GM12864 (cell line): ENCODE measurements at regions not wholly inside any gene's neighbourhood (a gene's known extent, or its start where the extent isn't known, plus 50 kb on each side); places are given as distances from the start of the nearest gene placed in this dataset.

Experiments used
- DNase-seq: peaks from one replicate; pipeline ENCODE4 v3.0.0-alpha.2; 2011; ENCODE audit warnings: low read depth
- H3K4me3 ChIP-seq: 2 replicates; pipeline ENCODE4 v1.5.1; 2011; ENCODE audit warnings: mild to moderate bottlenecking, low read depth, low read length, control low read depth
- TF ChIP-seq, protein P1 (sequence below): IDR thresholded peaks from 2 replicates; pipeline ENCODE4 v1.5.1; 2011; ENCODE audit warnings: low read depth, mild to moderate bottlenecking, moderate library complexity, low read length, control low read depth, inconsistent platforms; ENCODE audit errors: missing control alignments

GRCh38 chr17:71830866-71831265 lies 290.0 kb upstream of the SOX9 start:
- TF ChIP-seq, protein P1, sequence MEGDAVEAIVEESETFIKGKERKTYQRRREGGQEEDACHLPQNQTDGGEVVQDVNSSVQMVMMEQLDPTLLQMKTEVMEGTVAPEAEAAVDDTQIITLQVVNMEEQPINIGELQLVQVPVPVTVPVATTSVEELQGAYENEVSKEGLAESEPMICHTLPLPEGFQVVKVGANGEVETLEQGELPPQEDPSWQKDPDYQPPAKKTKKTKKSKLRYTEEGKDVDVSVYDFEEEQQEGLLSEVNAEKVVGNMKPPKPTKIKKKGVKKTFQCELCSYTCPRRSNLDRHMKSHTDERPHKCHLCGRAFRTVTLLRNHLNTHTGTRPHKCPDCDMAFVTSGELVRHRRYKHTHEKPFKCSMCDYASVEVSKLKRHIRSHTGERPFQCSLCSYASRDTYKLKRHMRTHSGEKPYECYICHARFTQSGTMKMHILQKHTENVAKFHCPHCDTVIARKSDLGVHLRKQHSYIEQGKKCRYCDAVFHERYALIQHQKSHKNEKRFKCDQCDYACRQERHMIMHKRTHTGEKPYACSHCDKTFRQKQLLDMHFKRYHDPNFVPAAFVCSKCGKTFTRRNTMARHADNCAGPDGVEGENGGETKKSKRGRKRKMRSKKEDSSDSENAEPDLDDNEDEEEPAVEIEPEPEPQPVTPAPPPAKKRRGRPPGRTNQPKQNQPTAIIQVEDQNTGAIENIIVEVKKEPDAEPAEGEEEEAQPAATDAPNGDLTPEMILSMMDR: no peak
- no peak for DNase-seq
- H3K4me3 ChIP-seq: no peak overlapping the region

DNA sequence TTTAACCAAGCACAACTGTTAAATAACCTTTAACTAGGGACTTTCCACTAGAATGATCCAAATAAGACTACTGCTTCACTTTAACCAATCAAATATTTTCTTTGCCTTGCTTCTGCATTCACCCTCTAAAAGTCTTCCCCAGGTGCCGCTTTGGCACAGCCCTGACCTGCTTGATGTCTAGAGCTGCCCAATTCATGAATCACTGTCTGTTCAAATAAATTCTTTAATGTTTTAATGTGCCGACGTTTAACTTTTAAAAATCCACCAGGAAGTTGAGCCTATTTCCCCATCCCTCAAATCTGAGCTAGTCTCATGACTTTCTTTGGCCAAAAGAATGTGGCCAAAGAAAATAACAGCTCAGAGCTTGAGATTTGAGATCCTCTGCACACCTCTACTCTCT lies 277.8 kb upstream of the SOX9 start:
- TF ChIP-seq, protein P1: no peak
- no peak for DNase-seq
- H3K4me3 ChIP-seq: no peak overlapping the region

GRCh38 chr17:71845337-71845736 lies 275.5 kb upstream of the SOX9 start:
- H3K4me3 ChIP-seq: no peak overlapping the region
- no peak for DNase-seq
- TF ChIP-seq, protein P1: no peak

DNA sequence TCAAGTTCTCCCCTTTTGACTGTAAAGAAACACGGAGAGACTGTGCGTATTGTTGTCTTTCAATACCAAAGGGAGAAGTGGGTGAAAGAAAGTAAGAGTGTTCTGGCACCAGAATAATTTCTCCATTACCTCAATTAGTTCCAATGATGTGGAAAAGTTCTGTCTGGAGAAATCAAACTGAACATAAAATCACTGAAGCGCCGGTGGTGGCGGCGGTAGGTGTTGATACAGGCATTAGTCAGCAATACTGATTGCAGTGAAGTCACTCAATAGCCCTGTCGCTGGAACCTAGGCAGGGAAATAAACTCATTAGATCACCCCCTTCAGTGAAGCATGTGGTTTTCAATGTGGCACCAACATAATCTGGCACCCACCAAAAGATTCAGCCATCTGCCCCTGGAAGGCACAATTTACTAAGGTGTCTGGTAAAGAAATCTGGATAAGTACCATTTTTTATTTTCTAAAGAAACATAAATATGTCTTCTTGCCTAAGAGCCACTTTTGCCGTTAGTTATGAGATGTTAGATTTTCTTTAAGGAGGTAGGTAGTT lies 274.2 kb upstream of the SOX9 start:
- no peak overlapping the region for H3K4me3 ChIP-seq
- TF ChIP-seq, protein P1: no peak
- DNase-seq: no peak

DNA sequence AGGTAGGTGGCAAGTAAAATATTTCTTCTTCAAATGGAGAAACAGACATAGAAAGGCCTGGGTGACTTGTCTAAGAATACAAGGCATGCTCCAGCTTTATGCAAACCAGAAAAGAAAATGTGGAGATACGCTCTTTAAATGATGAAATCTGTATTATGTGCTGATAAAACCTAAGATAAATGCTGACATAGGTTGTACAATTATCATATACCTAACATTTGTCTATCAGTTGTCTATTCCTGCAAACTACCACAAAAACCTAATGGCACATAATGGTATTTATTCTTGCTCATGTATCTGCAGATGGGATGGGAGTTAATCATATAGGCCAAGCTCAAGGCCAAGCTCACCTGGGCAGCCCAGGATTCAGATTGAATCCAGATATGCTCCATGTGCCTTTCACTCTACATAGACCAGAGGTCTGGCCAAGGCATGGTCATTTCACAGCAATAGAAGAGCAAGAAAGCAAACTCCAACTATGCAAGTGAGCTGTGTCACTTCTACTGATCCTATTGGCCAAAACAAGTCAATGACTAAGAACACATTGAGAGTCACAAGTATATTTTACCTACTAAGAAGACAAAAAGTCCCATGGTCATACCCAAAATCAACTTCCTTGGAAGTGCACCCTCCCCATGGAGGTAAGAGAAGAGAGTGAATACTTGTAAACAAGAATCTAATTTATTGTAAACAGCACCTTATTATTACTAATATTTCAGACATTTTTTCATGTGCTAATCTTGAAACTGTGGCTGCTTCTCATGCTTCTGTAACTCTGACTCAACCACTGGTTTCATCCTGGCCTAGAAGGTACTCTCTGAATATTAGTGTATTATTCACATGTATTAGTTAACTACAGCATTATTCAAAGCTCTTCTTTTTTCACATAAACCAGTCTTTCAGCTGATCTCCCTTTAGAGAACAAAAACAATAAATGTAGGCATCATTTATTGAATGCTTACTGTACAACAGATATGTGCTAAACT lies 270.7 kb upstream of the SOX9 start:
- H3K4me3 ChIP-seq: no peak overlapping the region
- no peak for DNase-seq
- TF ChIP-seq, protein P1: no peak

DNA sequence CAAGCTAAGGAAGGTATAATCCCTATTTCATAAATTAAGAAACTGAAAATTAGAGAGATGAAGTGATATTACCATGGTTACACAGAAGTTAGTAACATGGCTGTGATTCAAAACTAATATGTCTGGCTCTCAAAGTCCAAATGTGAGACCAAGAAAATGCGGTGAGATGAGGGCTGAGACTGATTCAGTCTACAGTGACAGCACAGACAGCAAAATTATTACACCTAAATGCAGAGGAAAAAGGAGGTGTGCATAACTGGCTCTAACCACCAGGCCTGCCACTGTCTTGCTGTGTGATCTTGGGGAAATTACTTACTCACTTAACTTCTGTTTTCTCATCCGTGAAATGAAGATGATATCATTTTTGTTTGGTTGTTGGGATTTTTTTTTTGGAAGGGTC lies 270.0 kb upstream of the SOX9 start:
- TF ChIP-seq, protein P1: no peak
- DNase-seq: no peak
- no peak overlapping the region for H3K4me3 ChIP-seq
